Upper lobe of right lung (tissue), 1 donor: ENCODE measurements at regions not wholly inside any gene's neighbourhood (a gene's known extent, or its start where the extent isn't known, plus 50 kb on each side); places are given as distances from the start of the nearest gene placed in this dataset.
A peak's percentile ranks its signal among the peaks of the same experiment; 100 is the strongest.

Experiments used
- ATAC-seq: fragments of 200-7000 bp; cut with Tn5 transposase; one replicate; pipeline ENCODE4 v1.9.1; 2020; ENCODE audit warnings: mild to moderate bottlenecking, moderate library complexity
- DNase-seq: peaks from one replicate; pipeline ENCODE4 v3.0.0-alpha.2; 2020
- H3K27ac ChIP-seq: fragments of 200-600 bp; one replicate; pipeline ENCODE4 v1.8.0; 2022
- H3K27me3 ChIP-seq: fragments of 200-600 bp; one replicate; pipeline ENCODE4 v1.8.0; 2022; ENCODE audit warnings: mild to moderate bottlenecking
- H3K36me3 ChIP-seq: fragments of 200-600 bp; one replicate; pipeline ENCODE4 v1.8.0; 2022
- H3K4me1 ChIP-seq: fragments of 200-600 bp; one replicate; pipeline ENCODE4 v1.8.0; 2022
- H3K4me3 ChIP-seq: fragments of 200-600 bp; one replicate; pipeline ENCODE4 v1.8.0; 2022; ENCODE audit warnings: mild to moderate bottlenecking
- H3K9me3 ChIP-seq: fragments of 200-600 bp; one replicate; pipeline ENCODE4 v1.8.0; 2022
- intact Hi-C: fragments of 100-400 bp; cut with DNase I; formaldehyde crosslinking; loops from one replicate; pipeline ENCODE4 v1.11.0; 2022
- TF ChIP-seq, protein P1 (sequence below): fragments of 200-600 bp; IDR thresholded peaks from one replicate; pipeline ENCODE4 v1.8.0; 2022; ENCODE audit warnings: antibody characterized with exemption
- donor health status: DM: no; HTN: yes; CAD: no; lungs with severe emphysema.

DNA sequence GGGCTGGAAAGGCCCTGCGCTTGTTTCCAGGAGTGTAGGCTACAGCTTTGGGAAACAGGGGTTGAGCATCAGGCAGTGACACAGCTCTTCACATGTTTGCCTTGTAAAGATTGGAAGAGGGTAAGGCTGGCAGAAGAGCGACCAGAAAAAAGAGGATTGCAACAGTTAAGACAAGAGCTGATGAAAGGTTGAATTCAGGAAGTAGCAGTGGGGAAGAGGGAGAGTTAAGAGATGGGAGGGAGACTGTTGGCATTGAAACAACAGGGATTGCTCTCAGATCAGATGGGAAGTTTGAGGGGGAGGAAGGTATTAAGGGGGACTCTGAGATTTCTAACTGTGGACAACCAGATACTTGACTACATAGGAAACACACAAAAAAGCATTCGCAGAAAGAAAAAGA lies 96.9 kb downstream of the CTAGE1 start:
- Histone ChIP-seq H3K27me3 (no peaks in the 10 kb centered on the region), H3K4me3 (no peak overlapping the region), H3K4me1 (peaks cover 16% of the 10 kb centered on the region), H3K9me3 (no peaks in the 10 kb centered on the region), H3K36me3 (no peaks in the 10 kb centered on the region), H3K27ac (no peak overlapping the region)
- TF ChIP-seq, protein P1, sequence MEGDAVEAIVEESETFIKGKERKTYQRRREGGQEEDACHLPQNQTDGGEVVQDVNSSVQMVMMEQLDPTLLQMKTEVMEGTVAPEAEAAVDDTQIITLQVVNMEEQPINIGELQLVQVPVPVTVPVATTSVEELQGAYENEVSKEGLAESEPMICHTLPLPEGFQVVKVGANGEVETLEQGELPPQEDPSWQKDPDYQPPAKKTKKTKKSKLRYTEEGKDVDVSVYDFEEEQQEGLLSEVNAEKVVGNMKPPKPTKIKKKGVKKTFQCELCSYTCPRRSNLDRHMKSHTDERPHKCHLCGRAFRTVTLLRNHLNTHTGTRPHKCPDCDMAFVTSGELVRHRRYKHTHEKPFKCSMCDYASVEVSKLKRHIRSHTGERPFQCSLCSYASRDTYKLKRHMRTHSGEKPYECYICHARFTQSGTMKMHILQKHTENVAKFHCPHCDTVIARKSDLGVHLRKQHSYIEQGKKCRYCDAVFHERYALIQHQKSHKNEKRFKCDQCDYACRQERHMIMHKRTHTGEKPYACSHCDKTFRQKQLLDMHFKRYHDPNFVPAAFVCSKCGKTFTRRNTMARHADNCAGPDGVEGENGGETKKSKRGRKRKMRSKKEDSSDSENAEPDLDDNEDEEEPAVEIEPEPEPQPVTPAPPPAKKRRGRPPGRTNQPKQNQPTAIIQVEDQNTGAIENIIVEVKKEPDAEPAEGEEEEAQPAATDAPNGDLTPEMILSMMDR, result no peak
- intact Hi-C loops, result no loop called here
- no peak for DNase-seq
- ATAC-seq, result no peak

- no peak for ATAC-seq
- TF ChIP-seq, protein P1, result no peak
- intact Hi-C loops, result no loop called here
Measured at GRCh38 chr18:22320155-22320554, 97.6 kb downstream of the CTAGE1 start.

GRCh38 chr18:22318745-22319407 lies 98.8 kb downstream of the CTAGE1 start:
- intact Hi-C loops, result no loop called here

More at GRCh38 chr18:22320155-22320554, 97.6 kb downstream of the CTAGE1 start:
- no peak overlapping the region for H3K4me3 ChIP-seq
- no peaks in the 10 kb centered on the region for H3K36me3 ChIP-seq
- no peaks in the 10 kb centered on the region for H3K27me3 ChIP-seq
- no peak overlapping the region for H3K27ac ChIP-seq
- DNase-seq, result no peak
- no peaks in the 10 kb centered on the region for H3K9me3 ChIP-seq
- peaks cover 16% of the 10 kb centered on the region for H3K4me1 ChIP-seq

GRCh38 chr18:22314420-22314819 lies 103.3 kb downstream of the CTAGE1 start:
- TF ChIP-seq, protein P1, result no peak
- no peak overlapping the region for H3K4me3 ChIP-seq
- H3K27ac ChIP-seq, result no peak overlapping the region
- DNase-seq, result no peak
- H3K4me1 ChIP-seq, result peaks cover 4% of the 10 kb centered on the region
- H3K36me3 ChIP-seq, result no peaks in the 10 kb centered on the region
- intact Hi-C loops, result no loop called here
- ATAC-seq, result no peak
- no peaks in the 10 kb centered on the region for H3K27me3 ChIP-seq
- H3K9me3 ChIP-seq, result no peaks in the 10 kb centered on the region

More at GRCh38 chr18:22318745-22319407, 98.8 kb downstream of the CTAGE1 start:
- peaks cover 5% of the 10 kb centered on the region for H3K4me1 ChIP-seq
- H3K9me3 ChIP-seq, result no peaks in the 10 kb centered on the region
- DNase-seq (no peak), ATAC-seq (peak; percentile 54)
- H3K27me3 ChIP-seq, result no peaks in the 10 kb centered on the region
- no peak overlapping the region for H3K4me3 ChIP-seq
- TF ChIP-seq, protein P1, result no peak
- H3K27ac ChIP-seq, result no peak overlapping the region
- no peaks in the 10 kb centered on the region for H3K36me3 ChIP-seq

DNA sequence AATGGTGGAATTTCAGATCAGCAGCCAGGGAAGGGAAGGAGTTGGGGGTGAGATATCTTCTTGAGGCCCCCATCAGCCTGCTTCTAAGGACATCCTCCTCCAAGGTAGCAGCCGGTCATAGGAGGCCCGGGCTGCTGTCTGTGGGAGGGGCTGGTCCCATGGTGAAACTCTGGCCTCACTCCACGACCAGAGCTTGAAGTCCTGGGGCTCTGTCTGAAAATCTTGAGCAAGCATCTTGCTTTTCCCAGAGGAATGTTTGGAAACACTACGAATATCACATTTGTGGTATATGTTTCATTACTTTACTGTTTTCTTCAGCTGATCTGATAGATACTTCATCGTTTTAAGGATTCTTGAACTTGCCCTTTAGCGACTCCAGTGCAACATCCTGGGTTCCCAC lies 103.7 kb downstream of the CTAGE1 start:
- TF ChIP-seq, protein P1, result no peak
- intact Hi-C loops, result no loop called here
- no peak overlapping the region for H3K4me3 ChIP-seq
- H3K27me3 ChIP-seq, result no peaks in the 10 kb centered on the region
- H3K4me1 ChIP-seq, result peaks cover 3% of the 10 kb centered on the region
- DNase-seq, result no peak
- H3K36me3 ChIP-seq, result no peaks in the 10 kb centered on the region
- ATAC-seq, result no peak
- no peaks in the 10 kb centered on the region for H3K9me3 ChIP-seq
- H3K27ac ChIP-seq, result no peak overlapping the region

GRCh38 chr18:22311301-22311700 lies 106.4 kb downstream of the CTAGE1 start:
- no peaks in the 10 kb centered on the region for H3K36me3 ChIP-seq
- no peaks in the 10 kb centered on the region for H3K4me1 ChIP-seq
- intact Hi-C loops, result no loop called here
- no peak for DNase-seq
- ATAC-seq, result no peak
- no peak overlapping the region for H3K27ac ChIP-seq
- TF ChIP-seq, protein P1, result no peak
- no peak overlapping the region for H3K4me3 ChIP-seq
- H3K9me3 ChIP-seq, result no peaks in the 10 kb centered on the region
- H3K27me3 ChIP-seq, result no peaks in the 10 kb centered on the region
